Osteoblast (primary cell): ENCODE measurements at regions not wholly inside any gene's neighbourhood (a gene's known extent, or its start where the extent isn't known, plus 50 kb on each side); places are given as distances from the start of the nearest gene placed in this dataset.
"Not testable (repeated sequence)": the region's sequence is repeated elsewhere in the genome, so short reads cannot be mapped to it uniquely, and the experiment has no call there.

Source experiments
- DNase-seq: peaks from one replicate; pipeline ENCODE4 v3.0.0; 2011; ENCODE audit warnings: low spot score, mixed read lengths; ENCODE audit not compliant: insufficient read length; ENCODE audit errors: missing footprints
- H2AFZ ChIP-seq: 2 replicates; pipeline ENCODE4 v1.6.0; 2011; ENCODE audit warnings: mild to moderate bottlenecking, low read length
- H3K27ac ChIP-seq: 2 replicates; pipeline ENCODE4 v1.5.1; 2011; ENCODE audit warnings: mild to moderate bottlenecking, low read depth, low read length, moderate library complexity
- H3K27me3 ChIP-seq: 2 replicates; pipeline ENCODE4 v1.6.0; 2012; ENCODE audit warnings: mild to moderate bottlenecking, control low read depth, inconsistent platforms, low read length, moderate library complexity; ENCODE audit not compliant: insufficient read depth
- H3K36me3 ChIP-seq: 2 replicates; pipeline ENCODE4 v1.5.1; 2011; ENCODE audit warnings: mild to moderate bottlenecking, low read length, control low read depth, moderate library complexity; ENCODE audit not compliant: insufficient read depth
- H3K4me1 ChIP-seq: 2 replicates; pipeline ENCODE4 v1.5.1; 2011; ENCODE audit warnings: mild to moderate bottlenecking, low read length, control low read depth, moderate library complexity; ENCODE audit not compliant: insufficient read depth
- H3K4me2 ChIP-seq: 2 replicates; pipeline ENCODE4 v1.6.0; 2011; ENCODE audit warnings: mild to moderate bottlenecking, low read length; ENCODE audit not compliant: insufficient read depth
- H3K4me3 ChIP-seq: fragments of 200-600 bp; sonication (generic); 3 replicates; pipeline ENCODE4 v1.5.1; 2012; ENCODE audit warnings: mild to moderate bottlenecking, low read length, inconsistent platforms; ENCODE audit not compliant: insufficient read depth
- H3K79me2 ChIP-seq: 2 replicates; pipeline ENCODE4 v1.6.0; 2012; ENCODE audit warnings: mild to moderate bottlenecking, low read length, control low read depth, inconsistent platforms; ENCODE audit not compliant: insufficient read depth
- H3K9me3 ChIP-seq: 2 replicates; pipeline ENCODE4 v1.5.1; 2011; ENCODE audit warnings: low read depth, low read length, control low read depth
- H4K20me1 ChIP-seq: 2 replicates; pipeline ENCODE4 v1.6.0; 2012; ENCODE audit warnings: mild to moderate bottlenecking, low read length, control low read depth; ENCODE audit not compliant: insufficient read depth
- CTCF ChIP-seq: IDR thresholded peaks from 2 replicates; pipeline ENCODE4 v1.5.1; 2011; ENCODE audit warnings: mild to moderate bottlenecking, low read depth, low read length, moderate library complexity; ENCODE audit errors: extremely low read depth

- no peaks in the 10 kb centered on the region for H3K9me3 ChIP-seq
- no peaks in the 10 kb centered on the region for H3K79me2 ChIP-seq
- no peak overlapping the region for H2AFZ ChIP-seq
- H3K27ac ChIP-seq, result no peak overlapping the region
- no peak for DNase-seq
- no peak overlapping the region for H3K4me2 ChIP-seq
- H3K4me1 ChIP-seq, result no peaks in the 10 kb centered on the region
- no peaks in the 10 kb centered on the region for H3K27me3 ChIP-seq
- no peaks in the 10 kb centered on the region for H3K36me3 ChIP-seq
- no peaks in the 10 kb centered on the region for H4K20me1 ChIP-seq
- TF ChIP-seq CTCF, result no peak
- H3K4me3 ChIP-seq, result no peak overlapping the region
Observed at GRCh38 chr2:17135619-17136018, 382.6 kb downstream of the RAD51AP2 start.

DNA sequence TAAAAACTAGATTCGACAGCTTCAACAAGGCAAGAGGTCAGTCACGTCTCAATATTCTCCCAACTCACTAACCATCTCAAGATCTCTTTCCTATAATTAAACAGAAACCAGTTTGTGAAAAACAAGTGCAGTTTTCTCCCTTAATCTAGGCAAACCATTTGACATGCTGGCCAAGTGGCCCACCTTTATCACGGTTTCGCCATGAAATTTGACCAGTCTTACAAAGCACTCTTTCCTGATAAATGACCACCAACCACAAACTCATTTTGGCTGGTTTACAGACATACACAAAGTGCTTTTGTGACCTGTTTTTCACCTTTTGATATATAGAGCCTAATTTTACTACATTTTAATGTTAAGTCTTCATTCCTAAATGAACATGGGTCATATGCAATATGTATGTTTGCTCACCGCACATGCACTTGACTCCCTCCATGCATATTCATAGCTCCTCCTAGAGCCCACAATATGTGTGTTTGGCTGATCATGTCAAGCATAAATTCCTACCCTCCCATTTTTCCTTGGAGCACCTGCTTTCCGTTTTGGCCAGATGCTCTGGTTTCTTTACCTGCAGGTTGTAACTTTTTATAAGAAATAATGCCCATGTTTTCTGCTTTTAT is 385.1 kb downstream of the RAD51AP2 start:
- no peaks in the 10 kb centered on the region for H3K9me3 ChIP-seq
- no peaks in the 10 kb centered on the region for H3K79me2 ChIP-seq
- no peak overlapping the region for H3K4me3 ChIP-seq
- H3K4me2 ChIP-seq, result no peak overlapping the region
- no peaks in the 10 kb centered on the region for H3K27me3 ChIP-seq
- TF ChIP-seq CTCF, result no peak
- no peak overlapping the region for H3K27ac ChIP-seq
- no peak overlapping the region for H2AFZ ChIP-seq
- no peaks in the 10 kb centered on the region for H3K36me3 ChIP-seq
- H3K4me1 ChIP-seq, result no peaks in the 10 kb centered on the region
- H4K20me1 ChIP-seq, result no peaks in the 10 kb centered on the region
- no peak for DNase-seq

DNA sequence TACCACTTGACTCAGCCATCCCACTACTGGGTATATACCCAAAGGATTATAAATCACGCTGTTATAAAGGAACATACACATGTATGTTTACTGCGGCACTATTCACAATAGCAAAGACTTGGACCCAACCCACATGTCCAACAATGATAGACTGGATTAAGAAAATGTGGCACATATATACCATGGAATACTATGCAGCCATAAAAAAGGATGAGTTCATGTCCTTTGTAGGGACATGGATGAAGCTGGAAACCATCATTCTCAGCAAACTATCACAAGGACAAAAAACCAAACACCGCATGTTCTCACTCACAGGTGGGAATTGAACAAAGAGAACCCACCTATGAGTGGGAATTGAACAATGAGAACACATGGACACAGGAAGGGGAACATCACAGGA is 387.6 kb downstream of the RAD51AP2 start:
- not testable (repeated sequence) for H3K4me2 ChIP-seq, H3K79me2 ChIP-seq, H3K27ac ChIP-seq, H3K9me3 ChIP-seq, H3K27me3 ChIP-seq, DNase-seq, H4K20me1 ChIP-seq, H3K4me3 ChIP-seq, H3K36me3 ChIP-seq, H3K4me1 ChIP-seq, H2AFZ ChIP-seq

- H3K4me2 ChIP-seq, result no peak overlapping the region
- no peak overlapping the region for H2AFZ ChIP-seq
- no peak for DNase-seq
- H3K36me3 ChIP-seq, result no peaks in the 10 kb centered on the region
- no peak overlapping the region for H3K27ac ChIP-seq
- H3K9me3 ChIP-seq, result no peaks in the 10 kb centered on the region
- no peak overlapping the region for H3K4me3 ChIP-seq
- H3K79me2 ChIP-seq, result no peaks in the 10 kb centered on the region
- no peaks in the 10 kb centered on the region for H3K27me3 ChIP-seq
- H3K4me1 ChIP-seq, result no peaks in the 10 kb centered on the region
- no peaks in the 10 kb centered on the region for H4K20me1 ChIP-seq
- TF ChIP-seq CTCF, result no peak
Observed at GRCh38 chr2:17125989-17126620, 392.1 kb downstream of the RAD51AP2 start.
